HEK293T (cell line): ENCODE measurements at regions not wholly inside any gene's neighbourhood (a gene's known extent, or its start where the extent isn't known, plus 50 kb on each side); places are given as distances from the start of the nearest gene placed in this dataset.

Experiments
- CTCF ChIA-PET: fragments of 350-600 bp; formaldehyde crosslinking; extraction: SDS; loops from one replicate; lab custom pipeline; 2021; ENCODE audit warnings: antibody characterized with exemption, inconsistent platforms; lab: Yijun Ruan, JAX
- POLR2A ChIA-PET: fragments of 350-600 bp; formaldehyde crosslinking; extraction: SDS; loops from one replicate; lab custom pipeline; 2020; ENCODE audit warnings: antibody characterized with exemption, inconsistent platforms; lab: Yijun Ruan, JAX
- DNase-seq: peaks from one replicate; pipeline ENCODE4 v3.0.0; 2012; ENCODE audit warnings: mixed read lengths; ENCODE audit errors: extremely low spot score
- ARNT ChIP-seq: fragments of 450-650 bp; IDR thresholded peaks from 2 replicates; pipeline ENCODE4 v1.6.1; 2017; ENCODE audit warnings: mild to moderate bottlenecking
- BHLHE40 ChIP-seq: fragments of 450-650 bp; IDR thresholded peaks from 2 replicates; pipeline ENCODE4 v1.6.1; 2016; ENCODE audit warnings: mild to moderate bottlenecking, moderate library complexity, borderline replicate concordance
- CTBP1 ChIP-seq: fragments of 450-650 bp; IDR thresholded peaks from 2 replicates; pipeline ENCODE4 v1.6.1; 2016; ENCODE audit warnings: borderline replicate concordance
- ELF4 ChIP-seq: fragments of 450-650 bp; IDR thresholded peaks from 2 replicates; pipeline ENCODE4 v1.6.1; 2017; ENCODE audit warnings: antibody characterized with exemption
- FOXA1 ChIP-seq: fragments of 450-650 bp; IDR thresholded peaks from 2 replicates; pipeline ENCODE4 v1.6.1; 2016; ENCODE audit warnings: mild to moderate bottlenecking
- FOXK2 ChIP-seq: fragments of 450-650 bp; IDR thresholded peaks from 2 replicates; pipeline ENCODE4 v1.6.1; 2016; ENCODE audit warnings: mild to moderate bottlenecking
- FOXM1 ChIP-seq: fragments of 450-650 bp; IDR thresholded peaks from 2 replicates; pipeline ENCODE4 v1.6.1; 2017; ENCODE audit warnings: mild to moderate bottlenecking, borderline replicate concordance
- HDGF ChIP-seq: fragments of 450-650 bp; IDR thresholded peaks from 2 replicates; pipeline ENCODE4 v1.6.1; 2017; ENCODE audit warnings: antibody characterized with exemption, borderline replicate concordance
- L3MBTL2 ChIP-seq: fragments of 450-650 bp; conservative IDR thresholded peaks from 2 replicates; pipeline ENCODE4 v1.6.1; 2016; ENCODE audit warnings: mild to moderate bottlenecking
- LEF1 ChIP-seq: fragments of 450-650 bp; IDR thresholded peaks from 2 replicates; pipeline ENCODE4 v1.6.1; 2017; ENCODE audit warnings: mild to moderate bottlenecking, borderline replicate concordance
- NFRKB ChIP-seq: fragments of 450-650 bp; IDR thresholded peaks from 2 replicates; pipeline ENCODE4 v1.6.1; 2016; ENCODE audit warnings: mild to moderate bottlenecking, moderate library complexity
- PKNOX1 ChIP-seq: fragments of 450-650 bp; IDR thresholded peaks from 2 replicates; pipeline ENCODE4 v1.6.1; 2016
- SP1 ChIP-seq: fragments of 450-650 bp; IDR thresholded peaks from 2 replicates; pipeline ENCODE4 v1.6.1; 2017
- SUZ12 ChIP-seq: fragments of 450-650 bp; IDR thresholded peaks from 2 replicates; pipeline ENCODE4 v1.6.1; 2016; ENCODE audit warnings: mild to moderate bottlenecking
- TARDBP ChIP-seq: fragments of 450-650 bp; IDR thresholded peaks from 2 replicates; pipeline ENCODE4 v1.6.1; 2016
- ZNF384 ChIP-seq: fragments of 450-650 bp; IDR thresholded peaks from 2 replicates; pipeline ENCODE4 v1.6.1; 2016

- ChIA-PET POLR2A (no interaction called here), CTCF (no interaction called here)
- DNase-seq, result no peak
- no peak for TF ChIP-seq BHLHE40
- no peak for TF ChIP-seq L3MBTL2
- no peak for TF ChIP-seq SP1
- TF ChIP-seq ELF4, result no peak
- no peak for TF ChIP-seq HDGF
- TF ChIP-seq ARNT, result no peak
- TF ChIP-seq ZNF384, result no peak
- TF ChIP-seq PKNOX1, result no peak
- no peak for TF ChIP-seq FOXM1
- TF ChIP-seq TARDBP, result no peak
- no peak for TF ChIP-seq SUZ12
- no peak for TF ChIP-seq NFRKB
- TF ChIP-seq FOXK2, result no peak
- no peak for TF ChIP-seq CTBP1
- no peak for TF ChIP-seq LEF1
- no peak for TF ChIP-seq FOXA1
Observed at GRCh38 chr13:34810996-34811395, 131.1 kb upstream of the NBEA start.

DNA sequence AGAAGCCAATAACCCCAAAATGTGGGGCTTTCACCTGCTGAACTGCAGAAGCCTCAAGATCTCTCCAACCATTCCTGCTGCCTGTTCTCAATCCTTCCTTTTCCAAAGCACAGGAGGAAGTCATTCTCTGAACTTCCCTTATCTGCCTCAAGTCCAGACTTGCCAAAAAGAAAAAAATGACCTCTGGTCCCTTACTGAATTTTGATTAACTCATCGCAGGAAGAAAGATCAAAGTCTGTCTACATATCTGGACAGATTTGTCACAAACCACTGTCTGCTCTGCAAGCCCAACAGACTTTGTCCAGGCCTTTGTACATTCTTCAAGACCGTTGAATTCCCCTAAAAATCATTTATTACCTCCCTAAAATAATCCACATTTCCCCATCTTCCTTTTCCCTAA lies 126.5 kb upstream of the NBEA start:
- DNase-seq, result no peak

GRCh38 chr13:34816245-34816884 lies 125.7 kb upstream of the NBEA start:
- ChIA-PET CTCF (no interaction called here), POLR2A (no interaction called here)
- no peak for DNase-seq
- no peak for TF ChIP-seq ZNF384
- TF ChIP-seq ELF4, result no peak
- TF ChIP-seq FOXM1, result no peak
- TF ChIP-seq FOXA1, result no peak
- no peak for TF ChIP-seq CTBP1
- TF ChIP-seq LEF1, result no peak
- no peak for TF ChIP-seq PKNOX1
- no peak for TF ChIP-seq SP1
- no peak for TF ChIP-seq FOXK2
- no peak for TF ChIP-seq TARDBP
- TF ChIP-seq ARNT, result no peak
- TF ChIP-seq HDGF, result no peak
- TF ChIP-seq NFRKB, result no peak
- no peak for TF ChIP-seq SUZ12

More for the DNA sequence above, 126.5 kb upstream of the NBEA start:
- POLR2A ChIA-PET, result no interaction called here
- CTCF ChIA-PET, result no interaction called here
- TF ChIP-seq FOXM1, result no peak
- TF ChIP-seq NFRKB, result no peak
- TF ChIP-seq CTBP1, result no peak
- no peak for TF ChIP-seq ZNF384
- no peak for TF ChIP-seq SP1
- no peak for TF ChIP-seq FOXK2
- no peak for TF ChIP-seq L3MBTL2
- no peak for TF ChIP-seq ELF4
- no peak for TF ChIP-seq TARDBP
- no peak for TF ChIP-seq ARNT
- no peak for TF ChIP-seq LEF1

DNA sequence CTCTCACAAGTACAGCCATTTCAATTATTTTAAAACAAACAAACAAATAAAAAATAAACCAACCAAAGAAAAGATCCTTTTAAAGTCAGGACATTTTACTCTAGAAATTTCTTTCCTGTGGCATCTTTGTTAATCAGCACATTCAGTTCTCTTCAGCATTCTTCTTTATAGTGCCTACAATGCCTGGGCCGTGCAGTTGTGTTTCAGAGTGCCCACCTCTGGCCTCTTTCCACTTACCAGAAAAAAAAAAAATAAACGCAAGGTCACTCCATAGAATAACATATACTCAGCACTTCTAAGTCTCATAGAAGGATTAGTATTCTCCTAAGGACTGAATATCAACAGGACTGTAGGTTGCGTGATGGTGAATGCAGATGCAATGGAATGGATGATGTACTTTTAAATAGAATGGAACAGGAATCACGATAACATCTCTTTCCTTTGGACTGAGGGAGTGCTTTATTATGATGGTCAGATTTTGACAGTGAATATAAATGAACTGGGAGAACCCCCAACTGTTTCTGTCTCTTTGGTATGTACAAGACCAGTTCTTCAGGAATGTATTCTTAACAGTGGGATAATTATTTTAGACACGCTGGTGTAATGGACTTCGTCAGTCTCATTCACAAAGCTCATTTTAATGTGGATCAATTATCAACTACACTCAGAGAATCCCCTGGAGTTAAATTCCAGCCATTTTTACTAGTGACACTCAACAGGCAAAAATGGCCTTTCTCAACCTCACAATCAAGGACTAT lies 125.0 kb upstream of the NBEA start:
- POLR2A ChIA-PET, result no interaction called here

GRCh38 chr13:34822650-34823049 lies 119.4 kb upstream of the NBEA start:
- no peak for DNase-seq
- ChIA-PET POLR2A (no interaction called here), CTCF (no interaction called here)
- TF ChIP-seq SUZ12 (no peak), PKNOX1 (peak; percentile 60)

More for the DNA sequence above, 125.0 kb upstream of the NBEA start:
- TF ChIP-seq HDGF, result no peak
- TF ChIP-seq FOXK2, result no peak
- TF ChIP-seq LEF1, result no peak
- TF ChIP-seq FOXA1, result no peak
- no peak for TF ChIP-seq L3MBTL2
- no peak for TF ChIP-seq CTBP1
- TF ChIP-seq BHLHE40, result no peak
- no peak for TF ChIP-seq PKNOX1
- TF ChIP-seq FOXM1, result no peak
- TF ChIP-seq TARDBP, result no peak
- TF ChIP-seq NFRKB, result no peak
- TF ChIP-seq ZNF384, result no peak
- no peak for TF ChIP-seq ELF4
- TF ChIP-seq SUZ12, result no peak
- no peak for TF ChIP-seq ARNT
- no peak for TF ChIP-seq SP1
- CTCF ChIA-PET, result no interaction called here
- no peak for DNase-seq
